ENCODE measurements at regions not wholly inside any gene's neighbourhood (a gene's known extent, or its start where the extent isn't known, plus 50 kb on each side); places are given as distances from the start of the nearest gene placed in this dataset.
"Not testable (repeated sequence)": the region's sequence is repeated elsewhere in the genome, so short reads cannot be mapped to it uniquely, and the experiment has no call there.

DNA sequence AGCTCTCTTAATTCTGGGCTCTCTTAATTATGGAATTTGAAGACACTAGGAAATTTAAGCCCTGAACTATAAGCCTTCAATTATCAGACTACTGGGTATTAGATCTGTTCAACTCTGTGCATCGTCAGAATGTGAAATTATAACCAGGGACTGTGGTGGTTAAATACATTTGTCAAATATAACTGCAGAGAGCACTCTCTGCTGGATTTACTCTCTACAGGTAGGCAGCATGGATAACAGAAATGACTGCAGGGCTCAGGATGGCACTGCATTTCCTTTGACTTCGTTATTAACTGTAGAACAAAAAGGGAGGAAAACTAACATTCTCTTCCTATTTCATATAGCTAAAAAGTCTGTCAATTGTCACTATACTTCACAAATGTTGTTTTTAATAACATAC is 310.1 kb upstream of the RASGEF1B start:
- DNase-seq: no peak

GRCh38 chr4:81777718-81778117 is 306.0 kb upstream of the RASGEF1B start:
- DNase-seq: not testable (repeated sequence)

GRCh38 chr4:81776794-81777193 is 305.1 kb upstream of the RASGEF1B start:
- DNase-seq: no peak

- DNase-seq: no peak
These were observed 301.9 kb upstream of the RASGEF1B start for GRCh38 chr4:81773557-81773956.

DNA sequence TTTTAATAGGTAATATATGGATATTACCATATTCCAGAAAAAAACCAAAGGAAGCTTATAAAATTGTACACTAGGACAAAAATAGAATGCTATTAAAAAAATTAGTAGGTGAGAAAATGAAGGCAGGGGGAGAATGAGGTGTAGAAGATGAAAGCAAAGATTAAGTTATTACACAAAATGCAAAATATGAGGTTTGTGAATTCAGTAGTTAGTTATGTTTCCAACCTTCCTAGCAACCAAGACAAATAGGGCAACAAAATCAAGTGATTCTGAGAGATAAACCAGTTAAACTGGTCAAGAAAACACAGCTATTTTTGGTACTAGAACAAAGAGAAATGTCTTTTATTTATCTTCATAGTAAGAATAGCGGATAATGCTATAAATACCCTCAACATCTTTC is 300.0 kb upstream of the RASGEF1B start:
- no peak for DNase-seq

DNA sequence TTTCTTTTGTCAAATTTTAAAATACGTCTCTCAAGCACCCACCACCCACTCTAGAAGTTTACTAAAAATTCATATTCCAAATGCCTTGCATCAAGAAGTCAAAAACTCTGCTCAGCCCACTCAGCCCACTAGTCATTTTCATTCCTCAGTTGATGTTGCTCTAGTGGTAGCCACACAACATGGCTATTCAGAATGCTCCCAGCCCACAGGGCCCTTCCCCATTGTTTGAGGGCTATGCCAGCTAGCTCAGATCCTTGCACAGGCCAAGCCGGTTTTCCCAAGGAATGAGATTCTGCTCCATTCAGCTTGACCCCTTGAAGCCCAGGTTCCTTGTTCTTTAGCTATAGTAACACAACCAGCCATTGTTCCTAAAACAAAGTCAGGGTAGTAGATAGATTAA is 297.5 kb upstream of the RASGEF1B start:
- no peak for DNase-seq

DNA sequence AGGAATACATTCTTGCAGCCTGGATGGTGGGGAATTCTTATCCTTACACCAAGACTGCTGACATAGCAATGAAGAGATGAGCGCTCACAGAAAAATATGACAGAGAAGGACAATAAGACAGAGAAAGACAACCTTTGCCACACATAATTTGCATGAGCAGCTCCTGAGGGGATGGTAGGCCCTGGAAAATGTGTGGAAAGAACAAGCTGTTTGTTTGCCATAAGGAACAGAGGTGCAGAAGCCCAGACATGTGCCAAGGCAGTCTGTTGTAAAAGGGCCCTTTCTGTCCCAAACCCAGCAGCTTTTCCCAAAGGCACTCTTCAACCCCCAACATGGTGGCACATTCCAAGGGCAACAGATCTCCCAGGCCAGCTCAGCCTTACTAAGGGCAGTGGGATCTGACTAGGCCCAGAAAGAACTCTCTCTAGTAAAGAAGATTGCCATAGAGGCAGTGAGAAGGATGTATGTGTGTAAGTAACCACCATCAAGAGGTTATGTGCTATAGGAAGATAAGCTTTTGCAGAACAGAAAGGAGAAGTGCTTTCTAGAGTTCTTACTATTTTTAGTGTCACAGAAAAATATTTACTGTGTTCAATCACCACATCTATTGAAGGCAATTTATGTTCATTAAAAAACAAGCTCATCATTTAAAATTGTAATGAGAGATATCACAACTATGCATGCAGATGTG is 287.0 kb upstream of the RASGEF1B start:
- DNase-seq: no peak

DNA sequence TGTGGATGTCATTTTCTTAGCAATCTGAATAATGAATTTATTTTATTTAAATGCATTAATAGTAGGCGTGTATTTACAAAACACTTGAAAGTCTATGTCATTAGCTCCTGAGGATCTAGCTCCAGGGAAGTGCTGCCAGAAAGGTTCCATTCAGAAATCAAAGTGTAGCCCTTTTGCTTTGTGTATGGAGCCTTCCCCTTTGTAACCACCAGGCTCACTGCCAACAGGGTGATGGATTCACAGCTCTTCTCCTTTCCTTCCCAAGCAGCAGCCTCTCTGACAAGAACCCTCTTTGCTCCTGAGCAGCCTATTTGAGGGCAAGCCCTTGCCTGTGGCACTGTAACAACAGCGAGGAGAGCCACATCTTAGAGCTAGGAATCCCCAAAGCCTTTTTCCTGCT is 286.0 kb upstream of the RASGEF1B start:
- DNase-seq: peak in 2 of 3 donors; percentile 3 to 12

GRCh38 chr4:81756973-81757372 is 285.3 kb upstream of the RASGEF1B start:
- DNase-seq: no peak

DNA sequence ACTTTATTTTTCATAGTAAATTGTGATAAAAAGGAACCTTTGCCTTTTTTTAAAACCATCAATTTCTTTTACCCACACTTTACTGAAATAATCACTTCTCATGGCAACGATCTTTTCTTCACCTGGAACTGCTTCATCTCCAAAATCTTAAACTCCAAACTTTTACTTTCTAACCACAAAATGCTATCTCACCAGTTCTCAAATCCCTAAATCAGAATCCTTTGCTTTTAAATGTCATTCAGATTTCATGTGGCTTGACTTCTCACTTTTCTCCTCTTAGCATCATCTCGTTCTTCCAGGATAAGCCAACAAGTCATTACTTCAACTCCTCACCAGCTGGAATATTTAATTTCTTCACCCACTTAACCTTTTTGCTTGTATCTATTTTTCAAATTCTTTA is 284.3 kb upstream of the RASGEF1B start:
- no peak for DNase-seq

DNA sequence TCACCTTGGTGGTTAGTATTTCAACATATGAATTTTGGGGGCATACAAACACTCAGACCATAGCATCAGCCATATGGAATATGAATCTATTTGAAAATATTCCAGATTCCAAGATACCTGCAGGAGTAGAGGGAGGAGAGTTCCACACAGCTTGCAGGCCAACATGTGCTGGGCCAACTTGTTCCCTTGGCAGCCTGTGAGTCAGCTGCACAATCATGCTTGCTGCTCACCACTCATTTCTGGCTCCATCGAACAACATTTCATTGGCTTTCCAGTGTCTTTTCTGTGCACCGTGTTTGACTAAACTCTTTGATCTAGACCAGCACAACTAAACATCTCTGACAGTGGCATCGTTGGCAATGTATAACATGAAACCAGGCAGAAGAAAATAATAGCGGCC is 282.5 kb upstream of the RASGEF1B start:
- no peak for DNase-seq

DNA sequence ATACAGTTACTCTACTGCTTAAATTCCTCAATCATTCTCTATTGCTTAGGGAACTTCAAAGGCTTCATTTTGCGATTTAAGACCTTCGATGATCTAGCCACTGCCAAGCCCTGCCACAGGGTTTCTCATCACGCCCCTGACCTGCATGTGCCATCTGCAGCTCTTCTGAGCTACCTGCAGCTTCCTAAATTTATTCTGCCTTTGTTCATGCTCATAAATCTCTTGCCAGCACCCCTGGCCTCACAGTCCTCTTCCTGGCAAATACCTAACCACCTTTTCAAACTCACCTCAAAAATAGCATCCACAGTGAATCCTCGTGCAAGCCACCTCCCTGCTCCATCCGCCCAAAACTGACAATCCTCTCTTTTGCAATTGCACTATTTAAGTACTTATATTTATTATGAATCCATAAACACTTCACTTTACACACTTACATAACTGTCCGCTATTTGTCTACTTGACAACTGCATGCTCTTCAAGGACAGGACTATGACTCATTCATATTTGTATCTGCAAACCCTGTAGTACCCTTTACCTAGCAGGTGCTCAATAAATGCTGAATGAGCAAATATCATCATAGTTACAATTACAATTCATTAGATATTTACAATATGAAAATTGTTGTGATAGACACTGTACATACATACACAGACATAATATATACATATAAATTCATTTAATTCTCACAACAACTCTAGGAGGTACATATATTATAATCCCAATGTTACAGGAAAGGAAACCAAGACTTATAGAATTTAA is 280.0 kb upstream of the RASGEF1B start:
- no peak for DNase-seq

- peak in 1 of 3 donors; percentile 21 for DNase-seq
These were observed 275.7 kb upstream of the RASGEF1B start for GRCh38 chr4:81747242-81747930.

GRCh38 chr4:81746773-81747172 is 275.1 kb upstream of the RASGEF1B start:
- DNase-seq: no peak

DNA sequence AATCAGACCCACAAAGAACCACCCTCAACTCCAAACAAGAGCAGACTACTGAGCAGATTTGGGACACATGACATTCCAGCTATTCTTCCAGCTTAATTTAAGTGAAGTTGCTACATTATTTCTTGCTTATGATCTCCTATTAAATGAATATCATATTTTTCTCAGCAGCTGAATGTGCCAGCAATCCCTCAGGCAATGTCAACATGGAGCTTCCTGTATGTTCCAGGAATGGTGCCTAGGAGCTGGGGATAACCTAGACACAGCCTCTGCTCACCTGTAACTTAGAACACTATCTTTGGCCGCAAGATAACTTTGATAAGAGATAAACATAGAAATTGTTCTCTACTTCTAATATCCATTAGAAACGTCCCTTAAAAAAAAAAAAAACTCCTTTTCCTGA is 274.4 kb upstream of the RASGEF1B start:
- DNase-seq: no peak

DNA sequence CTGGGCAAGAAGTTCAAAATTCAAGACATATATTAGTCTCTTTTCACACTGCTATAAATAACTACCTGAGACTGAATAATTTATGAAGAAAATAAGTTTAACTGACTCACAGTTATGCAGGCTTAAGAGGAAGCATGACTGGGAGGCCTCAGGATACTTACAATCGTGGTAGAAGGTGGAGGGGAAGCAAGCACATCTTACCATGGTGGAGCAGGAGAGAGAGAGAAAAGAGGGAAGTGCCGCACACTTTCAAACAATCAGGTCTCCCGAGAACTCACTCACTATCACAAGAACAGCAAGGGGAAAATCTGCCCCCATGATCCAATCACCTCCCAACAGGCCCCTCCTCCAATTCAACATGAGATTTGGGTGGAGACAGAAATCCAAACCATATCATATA is 273.3 kb upstream of the RASGEF1B start:
- no peak for DNase-seq

- no peak for DNase-seq
These were observed 272.2 kb upstream of the RASGEF1B start for GRCh38 chr4:81743731-81744435.

- DNase-seq: peak in 1 of 3 donors; percentile 17
These were observed 268.8 kb upstream of the RASGEF1B start for GRCh38 chr4:81740487-81740886.

DNA sequence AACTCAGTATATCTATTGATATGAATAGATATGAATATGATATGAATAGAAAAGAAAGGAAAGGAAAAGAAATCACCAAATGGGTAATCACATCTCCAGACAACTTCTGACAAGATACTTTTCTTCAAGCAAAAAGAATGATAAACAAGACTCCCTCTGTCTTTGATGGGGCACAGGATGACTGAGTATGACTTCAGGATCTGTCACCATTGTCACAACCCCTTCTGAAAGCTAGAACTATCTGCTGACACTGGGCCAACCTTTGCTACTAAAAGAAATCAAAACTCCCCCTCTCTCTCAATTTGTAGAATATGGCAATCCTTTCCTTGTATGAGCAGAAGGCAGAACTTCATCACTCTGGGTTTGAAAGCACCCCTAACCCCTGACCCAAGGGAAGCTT is 267.2 kb upstream of the RASGEF1B start:
- no peak for DNase-seq

DNA sequence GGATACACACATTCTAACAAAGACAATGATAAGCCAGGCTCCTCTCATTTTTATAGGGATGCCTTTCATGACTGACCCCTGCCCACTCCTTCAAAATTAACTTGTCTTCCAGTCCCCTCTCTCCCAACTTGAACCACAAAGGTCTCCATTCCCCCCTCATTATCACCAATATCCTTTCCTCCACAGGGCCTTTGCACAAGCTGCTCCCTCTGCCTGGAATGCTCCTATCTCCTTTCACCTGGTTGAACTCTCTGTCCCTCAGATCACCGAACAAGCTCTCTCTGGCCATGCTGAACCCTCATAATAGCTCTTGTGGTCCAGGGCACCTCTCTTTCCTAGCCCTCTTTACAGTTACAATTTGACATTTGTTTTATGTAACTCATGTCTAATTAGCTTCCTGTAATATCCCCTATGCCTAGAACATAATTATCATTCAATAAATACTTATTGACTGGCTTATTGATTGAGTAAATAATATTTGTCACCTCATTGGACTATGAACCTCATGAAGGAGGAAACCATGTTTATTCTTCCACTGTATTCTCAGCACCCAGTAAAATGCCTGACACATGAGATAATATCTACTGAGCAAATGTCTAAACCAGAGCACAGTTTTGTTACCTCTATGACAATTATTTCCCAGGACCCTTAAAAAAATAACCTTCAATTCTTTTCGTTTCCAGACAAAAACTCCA is 266.3 kb upstream of the RASGEF1B start:
- no peak for DNase-seq

GRCh38 chr4:81736324-81736723 is 264.6 kb upstream of the RASGEF1B start:
- DNase-seq: no peak

DNA sequence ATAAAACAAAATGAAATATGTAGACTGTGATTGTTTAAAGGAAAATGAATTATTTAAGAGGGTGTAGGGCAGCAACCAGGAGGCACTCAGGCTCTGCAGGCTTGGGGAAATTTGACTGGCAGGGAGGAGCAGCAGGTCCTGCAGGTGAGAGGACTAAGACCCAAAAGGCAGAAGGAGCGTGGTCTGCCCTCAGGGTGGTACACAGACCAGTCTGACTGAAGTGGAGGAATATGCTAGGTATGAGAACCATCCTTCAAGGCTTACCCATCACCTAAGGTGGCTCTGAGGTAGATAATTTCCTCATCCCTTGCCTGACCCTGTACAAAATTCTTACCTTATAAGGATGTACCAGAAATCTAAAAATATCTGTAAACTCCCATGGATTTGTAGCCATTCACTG is 261.3 kb upstream of the RASGEF1B start:
- DNase-seq: no peak

All from muscle of back (tissue), 3 donors.